Activated naive CD8-positive, alpha-beta T cell (primary cell): ENCODE measurements at regions not wholly inside any gene's neighbourhood (a gene's known extent, or its start where the extent isn't known, plus 50 kb on each side); places are given as distances from the start of the nearest gene placed in this dataset.

Experiments
- H3K27ac Mint-ChIP-seq: one replicate; pipeline ENCODE4 v1.8.0; 2021; ENCODE audit warnings: mixed read lengths
- H3K27me3 Mint-ChIP-seq: one replicate; pipeline ENCODE4 v1.8.0; 2021; ENCODE audit warnings: mixed read lengths
- H3K36me3 Mint-ChIP-seq: one replicate; pipeline ENCODE4 v1.8.0; 2021; ENCODE audit warnings: mixed read lengths
- H3K4me1 Mint-ChIP-seq: one replicate; pipeline ENCODE4 v1.8.0; 2021; ENCODE audit warnings: low read depth, mixed read lengths
- H3K4me3 Mint-ChIP-seq: one replicate; pipeline ENCODE4 v1.8.0; 2021; ENCODE audit warnings: mild to moderate bottlenecking, mixed read lengths
- H3K9me3 Mint-ChIP-seq: one replicate; pipeline ENCODE4 v1.8.0; 2021; ENCODE audit warnings: low read depth, mixed read lengths

GRCh38 chr18:65021021-65021420 is 729.8 kb upstream of the CDH7 start:
- no peaks in the 10 kb centered on the region for H3K4me1 Mint-ChIP-seq
- no peak overlapping the region for H3K27ac Mint-ChIP-seq
- no peak overlapping the region for H3K4me3 Mint-ChIP-seq
- H3K36me3 Mint-ChIP-seq, result no peaks in the 10 kb centered on the region
- H3K9me3 Mint-ChIP-seq, result peaks cover 24% of the 10 kb centered on the region
- no peaks in the 10 kb centered on the region for H3K27me3 Mint-ChIP-seq

- Mint-ChIP-seq H3K27me3 (no peaks in the 10 kb centered on the region), H3K9me3 (peaks cover 24% of the 10 kb centered on the region), H3K27ac (no peak overlapping the region), H3K36me3 (no peaks in the 10 kb centered on the region), H3K4me1 (no peaks in the 10 kb centered on the region), H3K4me3 (no peak overlapping the region)
These were observed 732.6 kb upstream of the CDH7 start for GRCh38 chr18:65018184-65018583.

- no peak overlapping the region for H3K27ac Mint-ChIP-seq
These were observed 733.4 kb upstream of the CDH7 start for GRCh38 chr18:65017372-65017760.

GRCh38 chr18:65016631-65017371 is 734.0 kb upstream of the CDH7 start:
- Mint-ChIP-seq H3K27ac (no peak overlapping the region), H3K9me3 (peaks cover 24% of the 10 kb centered on the region), H3K36me3 (no peaks in the 10 kb centered on the region), H3K4me3 (no peak overlapping the region), H3K27me3 (no peaks in the 10 kb centered on the region), H3K4me1 (no peaks in the 10 kb centered on the region)

More at GRCh38 chr18:65017372-65017760, 733.4 kb upstream of the CDH7 start:
- H3K27me3 Mint-ChIP-seq, result no peaks in the 10 kb centered on the region
- peaks cover 24% of the 10 kb centered on the region for H3K9me3 Mint-ChIP-seq
- no peaks in the 10 kb centered on the region for H3K36me3 Mint-ChIP-seq
- no peaks in the 10 kb centered on the region for H3K4me1 Mint-ChIP-seq
- H3K4me3 Mint-ChIP-seq, result no peak overlapping the region

GRCh38 chr18:64994370-64994769 is 756.4 kb upstream of the CDH7 start:
- Mint-ChIP-seq H3K9me3 (peaks cover 4% of the 10 kb centered on the region), H3K36me3 (no peaks in the 10 kb centered on the region), H3K4me1 (no peaks in the 10 kb centered on the region), H3K27ac (no peak overlapping the region), H3K4me3 (no peak overlapping the region), H3K27me3 (no peaks in the 10 kb centered on the region)

GRCh38 chr18:64993695-64994094 is 757.1 kb upstream of the CDH7 start:
- H3K4me1 Mint-ChIP-seq, result no peaks in the 10 kb centered on the region
- no peak overlapping the region for H3K4me3 Mint-ChIP-seq
- no peaks in the 10 kb centered on the region for H3K36me3 Mint-ChIP-seq
- H3K9me3 Mint-ChIP-seq, result peaks cover 8% of the 10 kb centered on the region
- no peaks in the 10 kb centered on the region for H3K27me3 Mint-ChIP-seq
- H3K27ac Mint-ChIP-seq, result no peak overlapping the region

- H3K4me1 Mint-ChIP-seq, result no peaks in the 10 kb centered on the region
- peaks cover 8% of the 10 kb centered on the region for H3K9me3 Mint-ChIP-seq
- H3K4me3 Mint-ChIP-seq, result no peak overlapping the region
- no peaks in the 10 kb centered on the region for H3K27me3 Mint-ChIP-seq
- H3K27ac Mint-ChIP-seq, result no peak overlapping the region
- no peaks in the 10 kb centered on the region for H3K36me3 Mint-ChIP-seq
These were observed 758.2 kb upstream of the CDH7 start for GRCh38 chr18:64992654-64993053.

- H3K4me3 Mint-ChIP-seq, result no peak overlapping the region
- no peaks in the 10 kb centered on the region for H3K4me1 Mint-ChIP-seq
- no peaks in the 10 kb centered on the region for H3K27me3 Mint-ChIP-seq
- H3K27ac Mint-ChIP-seq, result no peak overlapping the region
- peaks cover 11% of the 10 kb centered on the region for H3K9me3 Mint-ChIP-seq
- H3K36me3 Mint-ChIP-seq, result no peaks in the 10 kb centered on the region
These were observed 759.7 kb upstream of the CDH7 start for GRCh38 chr18:64991102-64991501.

GRCh38 chr18:64986906-64987495 is 763.8 kb upstream of the CDH7 start:
- H3K36me3 Mint-ChIP-seq, result no peaks in the 10 kb centered on the region
- no peak overlapping the region for H3K27ac Mint-ChIP-seq
- H3K9me3 Mint-ChIP-seq, result peaks cover 11% of the 10 kb centered on the region
- H3K4me1 Mint-ChIP-seq, result no peaks in the 10 kb centered on the region
- no peak overlapping the region for H3K4me3 Mint-ChIP-seq
- H3K27me3 Mint-ChIP-seq, result no peaks in the 10 kb centered on the region

- no peaks in the 10 kb centered on the region for H3K27me3 Mint-ChIP-seq
- H3K4me1 Mint-ChIP-seq, result no peaks in the 10 kb centered on the region
- peaks cover 9% of the 10 kb centered on the region for H3K9me3 Mint-ChIP-seq
- no peak overlapping the region for H3K27ac Mint-ChIP-seq
- no peaks in the 10 kb centered on the region for H3K36me3 Mint-ChIP-seq
- no peak overlapping the region for H3K4me3 Mint-ChIP-seq
These were observed 767.1 kb upstream of the CDH7 start for GRCh38 chr18:64983497-64984238.

- H3K27ac Mint-ChIP-seq, result no peak overlapping the region
- no peaks in the 10 kb centered on the region for H3K27me3 Mint-ChIP-seq
- H3K4me3 Mint-ChIP-seq, result no peak overlapping the region
- H3K36me3 Mint-ChIP-seq, result no peaks in the 10 kb centered on the region
- H3K4me1 Mint-ChIP-seq, result no peaks in the 10 kb centered on the region
- peaks cover 11% of the 10 kb centered on the region for H3K9me3 Mint-ChIP-seq
These were observed 768.3 kb upstream of the CDH7 start for GRCh38 chr18:64982414-64983055.

- H3K27me3 Mint-ChIP-seq, result no peaks in the 10 kb centered on the region
- peaks cover 10% of the 10 kb centered on the region for H3K9me3 Mint-ChIP-seq
- H3K4me1 Mint-ChIP-seq, result no peaks in the 10 kb centered on the region
- H3K27ac Mint-ChIP-seq, result no peak overlapping the region
- H3K36me3 Mint-ChIP-seq, result no peaks in the 10 kb centered on the region
- H3K4me3 Mint-ChIP-seq, result no peak overlapping the region
These were observed 768.9 kb upstream of the CDH7 start for GRCh38 chr18:64981915-64982314.

- Mint-ChIP-seq H3K27me3 (no peaks in the 10 kb centered on the region), H3K4me3 (no peak overlapping the region), H3K4me1 (no peaks in the 10 kb centered on the region), H3K9me3 (peaks cover 5% of the 10 kb centered on the region), H3K27ac (no peak overlapping the region), H3K36me3 (no peaks in the 10 kb centered on the region)
These were observed 771.0 kb upstream of the CDH7 start for GRCh38 chr18:64979791-64980190.

- peaks cover 5% of the 10 kb centered on the region for H3K9me3 Mint-ChIP-seq
- H3K4me3 Mint-ChIP-seq, result no peak overlapping the region
- no peaks in the 10 kb centered on the region for H3K4me1 Mint-ChIP-seq
- no peaks in the 10 kb centered on the region for H3K27me3 Mint-ChIP-seq
- no peak overlapping the region for H3K27ac Mint-ChIP-seq
- H3K36me3 Mint-ChIP-seq, result no peaks in the 10 kb centered on the region
These were observed 776.3 kb upstream of the CDH7 start for GRCh38 chr18:64974391-64975125.
